Activated CD4-positive, alpha-beta memory T cell treated with anti-CD3 and anti-CD28 coated beads for 36 hours (primary cell): ENCODE measurements at regions not wholly inside any gene's neighbourhood (a gene's known extent, or its start where the extent isn't known, plus 50 kb on each side); places are given as distances from the start of the nearest gene placed in this dataset.

ENCODE experiments used
- CTCF ChIA-PET: fragments of 350-600 bp; sonication (Branson Sonifier 250); formaldehyde crosslinking; loops from one replicate; lab custom pipeline; 2021; ENCODE audit warnings: antibody characterized with exemption, inconsistent platforms; lab: Charles Lee
- POLR2A ChIA-PET: fragments of 350-600 bp; sonication (Branson Sonifier 250); formaldehyde crosslinking; loops from one replicate; lab custom pipeline; 2021; ENCODE audit warnings: antibody characterized with exemption; lab: Charles Lee
- DNase-seq: peaks from one replicate; pipeline ENCODE4 v3.0.0-alpha.2; 2020
- H3K27ac Mint-ChIP-seq: one replicate; pipeline ENCODE4 v1.8.0; 2021; ENCODE audit warnings: mixed read lengths
- H3K27me3 Mint-ChIP-seq: one replicate; pipeline ENCODE4 v1.8.0; 2021; ENCODE audit warnings: mixed read lengths
- H3K36me3 Mint-ChIP-seq: one replicate; pipeline ENCODE4 v1.8.0; 2021; ENCODE audit warnings: mixed read lengths
- H3K4me1 Mint-ChIP-seq: one replicate; pipeline ENCODE4 v1.8.0; 2021; ENCODE audit warnings: low read depth, mixed read lengths
- H3K4me3 Mint-ChIP-seq: one replicate; pipeline ENCODE4 v1.8.0; 2021; ENCODE audit warnings: mild to moderate bottlenecking, mixed read lengths
- H3K9me3 Mint-ChIP-seq: one replicate; pipeline ENCODE4 v1.8.0; 2021; ENCODE audit warnings: mixed read lengths
- intact Hi-C: fragments of 100-400 bp; cut with micrococcal nuclease; formaldehyde crosslinking; loops from one replicate; pipeline ENCODE4 v1.15.1; 2023

DNA sequence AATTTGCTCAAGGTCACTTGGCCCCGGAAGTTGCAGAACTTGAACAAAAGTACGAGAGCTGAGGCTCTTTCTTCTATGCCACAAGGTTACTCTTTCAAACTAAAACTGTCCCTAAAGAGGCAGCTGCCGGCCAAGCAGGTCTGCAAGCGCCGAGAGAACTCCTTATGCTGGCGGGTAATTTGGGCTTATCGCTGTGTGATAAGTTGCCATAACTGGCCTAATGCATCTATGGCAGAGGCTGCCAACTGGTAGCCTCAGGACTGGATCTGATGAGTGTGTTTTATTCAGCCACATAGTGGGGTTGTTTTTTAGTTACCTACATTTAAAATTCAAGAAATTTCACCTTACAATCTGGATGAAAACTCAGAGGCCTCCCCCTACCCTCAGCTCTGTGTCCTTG lies 68.1 kb upstream of the SPOCK1 start:
- CTCF ChIA-PET = no interaction called here

GRCh38 chr5:137566780-137567179 lies 67.7 kb upstream of the SPOCK1 start:
- no peak for DNase-seq
- H3K9me3 Mint-ChIP-seq = no peaks in the 10 kb centered on the region
- H3K27me3 Mint-ChIP-seq = peaks cover 10% of the 10 kb centered on the region
- no peaks in the 10 kb centered on the region for H3K36me3 Mint-ChIP-seq
- ChIA-PET CTCF (no interaction called here), POLR2A (no interaction called here)
- no peaks in the 10 kb centered on the region for H3K4me1 Mint-ChIP-seq
- H3K4me3 Mint-ChIP-seq = no peak overlapping the region
- no peak overlapping the region for H3K27ac Mint-ChIP-seq
- intact Hi-C loops = no loop called here

More for the DNA sequence above, 68.1 kb upstream of the SPOCK1 start:
- POLR2A ChIA-PET = no interaction called here
- peaks cover 10% of the 10 kb centered on the region for H3K27me3 Mint-ChIP-seq
- H3K4me1 Mint-ChIP-seq = no peaks in the 10 kb centered on the region
- H3K9me3 Mint-ChIP-seq = no peaks in the 10 kb centered on the region
- intact Hi-C loops = no loop called here
- no peak for DNase-seq
- no peak overlapping the region for H3K27ac Mint-ChIP-seq
- no peaks in the 10 kb centered on the region for H3K36me3 Mint-ChIP-seq
- H3K4me3 Mint-ChIP-seq = no peak overlapping the region

GRCh38 chr5:137566118-137566541 lies 67.0 kb upstream of the SPOCK1 start:
- intact Hi-C loops = no loop called here
- H3K27me3 Mint-ChIP-seq = peaks cover 8% of the 10 kb centered on the region
- no peaks in the 10 kb centered on the region for H3K4me1 Mint-ChIP-seq
- H3K9me3 Mint-ChIP-seq = no peaks in the 10 kb centered on the region
- CTCF ChIA-PET = no interaction called here
- no peak for DNase-seq
- H3K36me3 Mint-ChIP-seq = no peaks in the 10 kb centered on the region
- POLR2A ChIA-PET = no interaction called here
- H3K4me3 Mint-ChIP-seq = no peak overlapping the region
- no peak overlapping the region for H3K27ac Mint-ChIP-seq

GRCh38 chr5:137565450-137565849 lies 66.3 kb upstream of the SPOCK1 start:
- ChIA-PET POLR2A (no interaction called here), CTCF (no interaction called here)
- DNase-seq = no peak
- Mint-ChIP-seq H3K4me1 (no peaks in the 10 kb centered on the region), H3K9me3 (no peaks in the 10 kb centered on the region), H3K4me3 (no peak overlapping the region), H3K36me3 (no peaks in the 10 kb centered on the region), H3K27ac (no peak overlapping the region), H3K27me3 (peaks cover 8% of the 10 kb centered on the region)
- intact Hi-C loops = no loop called here

DNA sequence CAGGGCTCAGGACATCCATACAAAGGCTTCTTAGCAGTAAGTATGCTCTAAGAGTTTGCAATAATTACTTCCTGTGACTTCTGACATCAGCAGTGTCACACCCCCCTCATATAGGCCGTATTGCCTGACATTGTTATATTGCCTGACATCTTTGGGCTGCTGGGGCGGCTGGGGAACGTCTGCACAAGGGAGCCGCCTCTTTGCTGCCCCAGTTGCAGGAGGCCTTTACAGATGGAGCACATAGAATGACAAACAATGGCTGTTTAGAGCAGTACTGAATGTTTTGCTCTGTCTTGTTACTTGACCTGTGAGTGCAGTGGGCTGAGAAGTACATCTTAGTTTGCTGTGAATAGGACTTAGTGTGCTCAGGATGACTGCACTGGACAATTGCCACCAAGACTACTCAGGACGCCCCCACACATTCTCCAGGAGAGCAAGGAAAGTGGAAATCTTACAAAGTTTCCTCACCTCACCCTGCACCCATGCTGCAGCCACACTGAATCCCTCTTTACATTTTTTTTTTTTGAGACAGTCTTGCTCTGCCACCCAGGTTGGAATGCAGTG lies 65.4 kb upstream of the SPOCK1 start:
- Mint-ChIP-seq H3K4me3 (no peak overlapping the region), H3K4me1 (no peaks in the 10 kb centered on the region), H3K9me3 (no peaks in the 10 kb centered on the region), H3K27ac (no peak overlapping the region), H3K27me3 (peaks cover 8% of the 10 kb centered on the region), H3K36me3 (no peaks in the 10 kb centered on the region)
- ChIA-PET POLR2A (no interaction called here), CTCF (no interaction called here)
- intact Hi-C loops = no loop called here
- DNase-seq = no peak

DNA sequence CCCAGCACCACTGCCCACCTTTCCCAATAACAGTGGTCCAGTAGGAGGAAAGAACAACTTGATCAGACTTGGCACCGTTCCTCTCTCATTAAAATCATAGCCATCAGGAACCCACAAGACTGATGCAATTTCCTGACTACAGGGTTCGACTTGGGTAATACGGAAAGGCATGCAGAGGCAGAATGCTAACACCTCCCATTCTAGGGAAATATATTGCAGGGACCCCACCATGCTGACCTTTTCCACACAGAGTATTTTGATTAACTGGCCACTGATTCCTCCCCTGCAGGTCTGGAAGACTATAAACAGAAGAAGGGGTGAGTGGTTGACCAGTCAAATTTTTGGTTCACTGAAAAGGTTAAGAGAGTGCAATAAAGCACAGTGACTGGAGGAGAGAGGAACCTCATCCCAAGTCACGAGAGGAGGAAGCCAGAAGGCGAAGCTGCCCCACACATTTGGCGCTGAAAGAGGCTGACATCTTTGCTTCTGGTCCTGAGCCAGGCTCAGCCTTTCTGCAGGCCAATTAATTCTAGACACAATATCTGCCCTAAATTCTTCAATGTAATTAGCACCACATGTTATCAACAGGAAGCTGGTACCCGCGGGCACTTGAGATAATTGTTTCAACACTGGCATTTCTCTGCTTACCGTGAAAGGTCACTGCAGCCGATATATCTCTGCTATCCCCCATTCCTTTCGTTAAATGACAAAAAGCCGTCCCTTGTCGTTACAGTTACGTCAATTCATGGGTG lies 64.7 kb upstream of the SPOCK1 start:
- Mint-ChIP-seq H3K4me1 (no peaks in the 10 kb centered on the region), H3K36me3 (no peaks in the 10 kb centered on the region), H3K27me3 (peaks cover 8% of the 10 kb centered on the region), H3K4me3 (no peak overlapping the region), H3K27ac (no peak overlapping the region), H3K9me3 (no peaks in the 10 kb centered on the region)
- ChIA-PET CTCF (no interaction called here), POLR2A (no interaction called here)
- intact Hi-C loops = no loop called here
- no peak for DNase-seq

GRCh38 chr5:137563301-137563645 lies 64.1 kb upstream of the SPOCK1 start:
- no peaks in the 10 kb centered on the region for H3K9me3 Mint-ChIP-seq
- ChIA-PET CTCF (no interaction called here), POLR2A (no interaction called here)
- intact Hi-C loops = no loop called here
- peaks cover 8% of the 10 kb centered on the region for H3K27me3 Mint-ChIP-seq
- H3K27ac Mint-ChIP-seq = no peak overlapping the region
- DNase-seq = no peak
- H3K4me3 Mint-ChIP-seq = no peak overlapping the region
- no peaks in the 10 kb centered on the region for H3K36me3 Mint-ChIP-seq
- H3K4me1 Mint-ChIP-seq = no peaks in the 10 kb centered on the region

GRCh38 chr5:137561608-137562007 lies 62.5 kb upstream of the SPOCK1 start:
- no peaks in the 10 kb centered on the region for H3K9me3 Mint-ChIP-seq
- peaks cover 10% of the 10 kb centered on the region for H3K27me3 Mint-ChIP-seq
- no peaks in the 10 kb centered on the region for H3K4me1 Mint-ChIP-seq
- POLR2A ChIA-PET = no interaction called here
- no peak overlapping the region for H3K27ac Mint-ChIP-seq
- intact Hi-C loops = no loop called here
- H3K36me3 Mint-ChIP-seq = no peaks in the 10 kb centered on the region
- no peak for DNase-seq
- CTCF ChIA-PET = interaction anchor here (1.4 kb wide), 1 partner anchor 217 kb away, joined by 3 read pairs; no protein-coding TSS in a partner anchor
- no peak overlapping the region for H3K4me3 Mint-ChIP-seq

GRCh38 chr5:137560420-137560819 lies 61.3 kb upstream of the SPOCK1 start:
- H3K4me3 Mint-ChIP-seq = no peak overlapping the region
- H3K27me3 Mint-ChIP-seq = peaks cover 3% of the 10 kb centered on the region
- intact Hi-C loops = no loop called here
- peak; percentile 12 for DNase-seq
- H3K27ac Mint-ChIP-seq = no peak overlapping the region
- ChIA-PET CTCF (no interaction called here), POLR2A (no interaction called here)
- no peaks in the 10 kb centered on the region for H3K36me3 Mint-ChIP-seq
- H3K9me3 Mint-ChIP-seq = no peaks in the 10 kb centered on the region
- H3K4me1 Mint-ChIP-seq = no peaks in the 10 kb centered on the region
